Chondrocyte (in vitro differentiated cells): ENCODE measurements at regions not wholly inside any gene's neighbourhood (a gene's known extent, or its start where the extent isn't known, plus 50 kb on each side); places are given as distances from the start of the nearest gene placed in this dataset.

Experiments
- DNase-seq: peaks from one replicate; pipeline ENCODE4 v3.0.0; 2021; ENCODE audit warnings: mixed read lengths, low spot score
- H3K27ac Mint-ChIP-seq: one replicate; pipeline ENCODE4 v1.8.0; 2021; ENCODE audit warnings: mild to moderate bottlenecking, moderate library complexity, mixed read lengths; ENCODE audit not compliant: unreplicated experiment
- H3K27me3 Mint-ChIP-seq: 2 replicates; pipeline ENCODE4 v1.8.0; 2021; ENCODE audit warnings: low read depth, mixed read lengths
- H3K36me3 Mint-ChIP-seq: 2 replicates; pipeline ENCODE4 v1.8.0; 2021; ENCODE audit warnings: low read depth, mixed read lengths
- H3K4me1 Mint-ChIP-seq: 2 replicates; pipeline ENCODE4 v1.8.0; 2021; ENCODE audit warnings: low read depth, mild to moderate bottlenecking, mixed read lengths
- H3K4me3 Mint-ChIP-seq: one replicate; pipeline ENCODE4 v1.8.0; 2021; ENCODE audit warnings: mild to moderate bottlenecking, moderate library complexity, mixed read lengths; ENCODE audit not compliant: unreplicated experiment
- H3K9me3 Mint-ChIP-seq: 2 replicates; pipeline ENCODE4 v1.8.0; 2021; ENCODE audit warnings: low read depth, mixed read lengths
- CTCF ChIP-seq: fragments of 200-600 bp; sonication (generic); IDR thresholded peaks from 2 replicates; pipeline ENCODE4 v1.5.0; 2021; ENCODE audit warnings: antibody characterized with exemption, mild to moderate bottlenecking, moderate library complexity

DNA sequence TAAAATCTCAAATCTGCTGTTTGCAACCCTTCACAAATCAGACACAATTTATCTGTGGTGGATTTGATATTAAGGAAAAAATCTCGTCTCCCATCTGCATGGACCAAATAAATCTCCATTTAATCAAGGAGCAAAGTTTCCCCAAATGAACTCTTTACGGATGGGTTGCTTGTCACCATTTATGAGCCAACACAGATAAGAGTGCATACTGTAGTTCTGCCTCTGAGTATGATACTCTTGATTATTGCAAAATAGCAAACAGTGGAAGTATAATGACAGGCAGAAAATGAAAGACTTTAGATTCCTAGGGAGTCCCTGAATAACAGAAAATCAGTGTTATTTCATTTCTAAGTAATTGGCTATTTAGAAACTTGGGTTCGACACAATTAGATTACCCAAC lies 1395.9 kb downstream of the FAM181B start:
- no peak for DNase-seq
- H3K27me3 Mint-ChIP-seq, result peaks cover 6% of the 10 kb centered on the region
- H3K36me3 Mint-ChIP-seq, result no peaks in the 10 kb centered on the region
- H3K4me3 Mint-ChIP-seq, result no peak overlapping the region
- no peak overlapping the region for H3K27ac Mint-ChIP-seq
- TF ChIP-seq CTCF, result no peak
- no peaks in the 10 kb centered on the region for H3K4me1 Mint-ChIP-seq
- H3K9me3 Mint-ChIP-seq, result no peaks in the 10 kb centered on the region

DNA sequence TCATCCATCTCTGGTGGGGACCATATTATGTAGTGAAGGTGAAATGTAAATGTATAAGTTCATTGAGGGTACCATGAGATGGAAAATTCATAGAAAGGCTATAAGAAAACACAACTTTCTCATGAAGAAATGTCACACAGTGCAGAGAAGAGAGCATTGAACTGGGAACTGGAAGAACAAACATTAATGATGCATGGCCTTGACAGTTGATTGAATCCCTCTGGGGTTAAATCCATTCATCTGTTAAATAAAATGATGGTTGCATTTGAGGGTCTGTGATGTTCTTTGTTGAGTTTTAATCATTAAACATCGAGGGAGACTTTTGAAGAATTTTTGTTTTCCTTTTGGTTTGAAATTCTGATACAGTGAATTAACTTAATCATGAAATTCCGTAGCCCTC lies 1401.4 kb downstream of the FAM181B start:
- no peaks in the 10 kb centered on the region for H3K4me1 Mint-ChIP-seq
- no peak overlapping the region for H3K27ac Mint-ChIP-seq
- H3K4me3 Mint-ChIP-seq, result no peak overlapping the region
- H3K27me3 Mint-ChIP-seq, result peaks cover 6% of the 10 kb centered on the region
- no peaks in the 10 kb centered on the region for H3K36me3 Mint-ChIP-seq
- TF ChIP-seq CTCF, result no peak
- DNase-seq, result no peak
- no peaks in the 10 kb centered on the region for H3K9me3 Mint-ChIP-seq

GRCh38 chr11:81331611-81332235 lies 1401.9 kb downstream of the FAM181B start:
- H3K4me3 Mint-ChIP-seq, result no peak overlapping the region
- no peaks in the 10 kb centered on the region for H3K4me1 Mint-ChIP-seq
- H3K27ac Mint-ChIP-seq, result no peak overlapping the region
- H3K27me3 Mint-ChIP-seq, result peaks cover 3% of the 10 kb centered on the region
- no peaks in the 10 kb centered on the region for H3K36me3 Mint-ChIP-seq
- no peak for DNase-seq
- H3K9me3 Mint-ChIP-seq, result no peaks in the 10 kb centered on the region
- TF ChIP-seq CTCF, result no peak

- DNase-seq, result no peak
- no peaks in the 10 kb centered on the region for H3K36me3 Mint-ChIP-seq
- peaks cover 2% of the 10 kb centered on the region for H3K27me3 Mint-ChIP-seq
- no peak for TF ChIP-seq CTCF
- H3K4me1 Mint-ChIP-seq, result no peaks in the 10 kb centered on the region
- H3K9me3 Mint-ChIP-seq, result no peaks in the 10 kb centered on the region
- H3K27ac Mint-ChIP-seq, result no peak overlapping the region
- no peak overlapping the region for H3K4me3 Mint-ChIP-seq
These were observed 1402.6 kb downstream of the FAM181B start for GRCh38 chr11:81331088-81331487.

DNA sequence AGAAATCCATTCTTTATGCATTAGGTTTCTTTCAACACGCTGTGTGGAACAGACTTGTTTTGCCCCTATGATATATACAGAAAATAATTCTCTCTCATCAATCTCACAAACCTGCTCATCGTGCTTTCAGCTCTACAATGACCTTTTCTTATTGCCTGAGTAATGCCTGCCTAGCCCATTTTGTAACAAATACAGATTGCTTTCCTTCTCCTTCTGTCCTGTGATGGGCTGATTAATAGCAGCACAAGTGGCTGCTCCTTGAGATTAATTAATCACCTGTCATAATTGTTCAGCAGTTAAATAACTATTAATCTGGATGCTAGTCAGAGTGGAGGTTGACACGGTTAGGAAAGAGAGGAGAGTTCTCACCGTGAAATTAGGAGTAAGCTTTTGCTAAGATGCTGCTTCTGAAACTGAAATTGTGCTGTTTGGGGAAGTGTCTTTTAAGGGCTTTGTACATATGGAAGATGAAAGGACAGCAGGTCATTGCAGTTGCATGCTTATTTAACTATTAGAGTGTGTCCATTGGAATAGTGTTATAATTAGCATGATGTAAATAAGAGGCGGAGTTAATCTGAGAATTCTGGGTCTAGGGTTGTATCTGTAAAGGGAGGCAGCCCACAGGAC lies 1430.5 kb downstream of the FAM181B start:
- Mint-ChIP-seq H3K27me3 (no peaks in the 10 kb centered on the region), H3K9me3 (no peaks in the 10 kb centered on the region), H3K4me1 (no peaks in the 10 kb centered on the region), H3K36me3 (no peaks in the 10 kb centered on the region), H3K4me3 (no peak overlapping the region), H3K27ac (no peak overlapping the region)
- TF ChIP-seq CTCF, result no peak
- no peak for DNase-seq
